ENCODE measurements at regions not wholly inside any gene's neighbourhood (a gene's known extent, or its start where the extent isn't known, plus 50 kb on each side); places are given as distances from the start of the nearest gene placed in this dataset.

DNA sequence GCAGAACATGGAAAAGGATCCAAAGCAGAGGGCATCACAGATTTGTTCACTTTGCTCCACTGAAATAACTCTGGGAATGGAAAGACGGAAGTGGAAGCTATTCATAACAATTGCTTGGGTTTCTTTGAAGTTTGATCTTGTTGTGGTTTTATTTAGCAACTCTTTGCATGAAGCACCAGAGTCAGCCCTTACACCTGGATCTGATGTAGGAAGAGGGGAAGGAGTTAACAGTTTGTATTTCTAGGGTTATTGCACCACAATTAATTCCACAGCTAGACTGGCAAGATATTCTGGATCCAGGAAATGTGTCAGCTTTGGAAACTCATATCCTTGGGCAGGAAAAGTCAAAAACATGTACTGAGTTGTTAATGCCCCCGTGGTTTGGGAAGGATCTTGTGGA, 1143.4 kb downstream of the CNTNAP5 start:
- TF ChIP-seq, protein P1, sequence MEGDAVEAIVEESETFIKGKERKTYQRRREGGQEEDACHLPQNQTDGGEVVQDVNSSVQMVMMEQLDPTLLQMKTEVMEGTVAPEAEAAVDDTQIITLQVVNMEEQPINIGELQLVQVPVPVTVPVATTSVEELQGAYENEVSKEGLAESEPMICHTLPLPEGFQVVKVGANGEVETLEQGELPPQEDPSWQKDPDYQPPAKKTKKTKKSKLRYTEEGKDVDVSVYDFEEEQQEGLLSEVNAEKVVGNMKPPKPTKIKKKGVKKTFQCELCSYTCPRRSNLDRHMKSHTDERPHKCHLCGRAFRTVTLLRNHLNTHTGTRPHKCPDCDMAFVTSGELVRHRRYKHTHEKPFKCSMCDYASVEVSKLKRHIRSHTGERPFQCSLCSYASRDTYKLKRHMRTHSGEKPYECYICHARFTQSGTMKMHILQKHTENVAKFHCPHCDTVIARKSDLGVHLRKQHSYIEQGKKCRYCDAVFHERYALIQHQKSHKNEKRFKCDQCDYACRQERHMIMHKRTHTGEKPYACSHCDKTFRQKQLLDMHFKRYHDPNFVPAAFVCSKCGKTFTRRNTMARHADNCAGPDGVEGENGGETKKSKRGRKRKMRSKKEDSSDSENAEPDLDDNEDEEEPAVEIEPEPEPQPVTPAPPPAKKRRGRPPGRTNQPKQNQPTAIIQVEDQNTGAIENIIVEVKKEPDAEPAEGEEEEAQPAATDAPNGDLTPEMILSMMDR (IDR thresholded peaks at IDR 0.05), result no peak
- TF ChIP-seq POLR2A (IDR thresholded peaks at IDR 0.05), result no peak

Measured in right lobe of liver (tissue), 4 donors.